Right ventricle myocardium superior (tissue), 1 donor: ENCODE measurements at regions not wholly inside any gene's neighbourhood (a gene's known extent, or its start where the extent isn't known, plus 50 kb on each side); places are given as distances from the start of the nearest gene placed in this dataset.

Experiments
- ATAC-seq: fragments of 200-7000 bp; cut with Tn5 transposase; one replicate; pipeline ENCODE4 v1.9.1; 2020; ENCODE audit warnings: mild to moderate bottlenecking; ENCODE audit not compliant: poor library complexity
- DNase-seq: peaks from one replicate; pipeline ENCODE4 v3.0.0-alpha.2; 2020
- intact Hi-C: fragments of 100-400 bp; cut with DNase I; formaldehyde crosslinking; loops from one replicate; pipeline ENCODE4 v1.11.2; 2022
- donor health status: DM: no; HTN: yes; CAD: no; lungs with severe emphysema.

GRCh38 chr2:173855661-173856060 is 109.5 kb downstream of the SP3 start:
- no peak for DNase-seq
- ATAC-seq: no peak
- intact Hi-C loops: no loop called here
